ENCODE measurements at regions not wholly inside any gene's neighbourhood (a gene's known extent, or its start where the extent isn't known, plus 50 kb on each side); places are given as distances from the start of the nearest gene placed in this dataset.

DNA sequence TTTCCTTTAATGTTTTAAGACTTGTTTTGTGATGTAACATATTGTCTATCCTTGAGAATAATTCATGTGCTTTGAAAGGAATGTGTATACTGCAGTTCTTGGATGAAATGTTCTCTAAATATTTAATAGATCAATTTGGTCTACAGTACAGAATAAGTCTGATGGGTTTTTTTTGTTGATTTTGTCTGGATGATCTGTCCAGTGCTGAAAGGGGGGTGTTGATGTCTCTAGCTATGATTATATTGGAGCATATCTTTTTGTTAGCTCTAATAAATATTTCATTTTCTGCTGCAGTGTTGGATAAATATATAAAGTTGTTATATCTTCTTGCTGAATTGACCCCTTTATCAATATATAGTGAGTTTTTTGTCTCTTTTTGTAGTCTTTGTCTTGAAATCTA, 269.9 kb upstream of the TUSC1 start:
- no peak for DNase-seq (ENCODE audit: low read depth, low spot score)
- peaks cover 5% of the 10 kb centered on the region for H3K9me3 ChIP-seq (ENCODE audit: control insufficient read depth, insufficient read depth, low read length)
- ChIA-PET POLR2A (no interaction called here), CTCF (no interaction called here)
- TF ChIP-seq, protein P1, sequence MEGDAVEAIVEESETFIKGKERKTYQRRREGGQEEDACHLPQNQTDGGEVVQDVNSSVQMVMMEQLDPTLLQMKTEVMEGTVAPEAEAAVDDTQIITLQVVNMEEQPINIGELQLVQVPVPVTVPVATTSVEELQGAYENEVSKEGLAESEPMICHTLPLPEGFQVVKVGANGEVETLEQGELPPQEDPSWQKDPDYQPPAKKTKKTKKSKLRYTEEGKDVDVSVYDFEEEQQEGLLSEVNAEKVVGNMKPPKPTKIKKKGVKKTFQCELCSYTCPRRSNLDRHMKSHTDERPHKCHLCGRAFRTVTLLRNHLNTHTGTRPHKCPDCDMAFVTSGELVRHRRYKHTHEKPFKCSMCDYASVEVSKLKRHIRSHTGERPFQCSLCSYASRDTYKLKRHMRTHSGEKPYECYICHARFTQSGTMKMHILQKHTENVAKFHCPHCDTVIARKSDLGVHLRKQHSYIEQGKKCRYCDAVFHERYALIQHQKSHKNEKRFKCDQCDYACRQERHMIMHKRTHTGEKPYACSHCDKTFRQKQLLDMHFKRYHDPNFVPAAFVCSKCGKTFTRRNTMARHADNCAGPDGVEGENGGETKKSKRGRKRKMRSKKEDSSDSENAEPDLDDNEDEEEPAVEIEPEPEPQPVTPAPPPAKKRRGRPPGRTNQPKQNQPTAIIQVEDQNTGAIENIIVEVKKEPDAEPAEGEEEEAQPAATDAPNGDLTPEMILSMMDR (IDR thresholded peaks at IDR 0.05; ENCODE audit: low read depth, low read length), result no peak
- no peak overlapping the region for H3K27ac ChIP-seq (ENCODE audit: low read depth, low read length)
- no peaks in the 10 kb centered on the region for H3K27me3 ChIP-seq (ENCODE audit: control insufficient read depth, insufficient read depth, low read length)
- no peak overlapping the region for H3K4me3 ChIP-seq (ENCODE audit: low read depth, low read length)

GRCh38 chr9:25939126-25939525, 260.9 kb upstream of the TUSC1 start:
- DNase-seq (ENCODE audit: low read depth, low spot score), result no peak
- Histone ChIP-seq H3K4me3 (ENCODE audit: low read depth, low read length) (no peak overlapping the region), H3K27me3 (ENCODE audit: control insufficient read depth, insufficient read depth, low read length) (no peaks in the 10 kb centered on the region), H3K9me3 (ENCODE audit: control insufficient read depth, insufficient read depth, low read length) (no peaks in the 10 kb centered on the region), H3K27ac (ENCODE audit: low read depth, low read length) (no peak overlapping the region)
- TF ChIP-seq, protein P1 (IDR thresholded peaks at IDR 0.05; ENCODE audit: low read depth, low read length), result no peak
- ChIA-PET CTCF (no interaction called here), POLR2A (no interaction called here)

- CTCF ChIA-PET, result no interaction called here
These were observed 257.8 kb upstream of the TUSC1 start for GRCh38 chr9:25936031-25936430.

GRCh38 chr9:25935188-25935587, 256.9 kb upstream of the TUSC1 start:
- Histone ChIP-seq H3K4me3 (ENCODE audit: low read depth, low read length) (no peak overlapping the region), H3K9me3 (ENCODE audit: control insufficient read depth, insufficient read depth, low read length) (no peaks in the 10 kb centered on the region), H3K27me3 (ENCODE audit: control insufficient read depth, insufficient read depth, low read length) (no peaks in the 10 kb centered on the region), H3K27ac (ENCODE audit: low read depth, low read length) (no peak overlapping the region)
- POLR2A ChIA-PET, result no interaction called here
- CTCF ChIA-PET, result no interaction called here
- no peak for DNase-seq (ENCODE audit: low read depth, low spot score)
- TF ChIP-seq, protein P1 (IDR thresholded peaks at IDR 0.05; ENCODE audit: low read depth, low read length), result no peak

More at GRCh38 chr9:25936031-25936430, 257.8 kb upstream of the TUSC1 start:
- no peaks in the 10 kb centered on the region for H3K9me3 ChIP-seq (ENCODE audit: control insufficient read depth, insufficient read depth, low read length)
- H3K27ac ChIP-seq (ENCODE audit: low read depth, low read length), result no peak overlapping the region
- TF ChIP-seq, protein P1 (IDR thresholded peaks at IDR 0.05; ENCODE audit: low read depth, low read length), result no peak
- no peak for DNase-seq (ENCODE audit: low read depth, low spot score)
- POLR2A ChIA-PET, result no interaction called here
- H3K4me3 ChIP-seq (ENCODE audit: low read depth, low read length), result no peak overlapping the region
- no peaks in the 10 kb centered on the region for H3K27me3 ChIP-seq (ENCODE audit: control insufficient read depth, insufficient read depth, low read length)

- no peaks in the 10 kb centered on the region for H3K27me3 ChIP-seq (ENCODE audit: control insufficient read depth, insufficient read depth, low read length)
- H3K27ac ChIP-seq (ENCODE audit: low read depth, low read length), result no peak overlapping the region
- ChIA-PET POLR2A (no interaction called here), CTCF (interaction anchor here (0.6 to 0.9 kb wide), 2 partner anchors 15 to 100 kb away, joined by 3 read pairs; no protein-coding TSS in a partner anchor)
- no peak overlapping the region for H3K4me3 ChIP-seq (ENCODE audit: low read depth, low read length)
- DNase-seq (ENCODE audit: low read depth, low spot score), result no peak
- TF ChIP-seq, protein P1 (IDR thresholded peaks at IDR 0.05; ENCODE audit: low read depth, low read length), result no peak
- H3K9me3 ChIP-seq (ENCODE audit: control insufficient read depth, insufficient read depth, low read length), result no peaks in the 10 kb centered on the region; the same call in 1 of the 2 replicates
These were observed 240.5 kb upstream of the TUSC1 start for GRCh38 chr9:25918761-25919160.

Measured in AG04450 (cell line).